Common myeloid progenitor, CD34-positive (primary cell): ENCODE measurements at regions not wholly inside any gene's neighbourhood (a gene's known extent, or its start where the extent isn't known, plus 50 kb on each side); places are given as distances from the start of the nearest gene placed in this dataset.
A peak's percentile ranks its signal among the peaks of the same experiment; 100 is the strongest.

ENCODE experiments used
- CTCF ChIA-PET: fragments of 350-600 bp; sonication (Branson Sonifier 250); formaldehyde crosslinking; loops from one replicate; lab custom pipeline; 2021; ENCODE audit warnings: antibody characterized with exemption; lab: Charles Lee
- POLR2A ChIA-PET: fragments of 350-600 bp; sonication (Branson Sonifier 250); formaldehyde crosslinking; loops from one replicate; lab custom pipeline; 2021; ENCODE audit warnings: antibody characterized with exemption; lab: Charles Lee
- DNase-seq, 3 donors: peaks; one replicate each; pipeline versions ENCODE4 v3.0.0 to v3.0.0-alpha.2; 2013
- H3K27ac ChIP-seq, 2 experiments: 1 replicate in 1 of 2; 2 replicates in 1 of 2; pipeline ENCODE4 v1.7.0; 2013; ENCODE audit warnings: inconsistent platforms in 2 of 2, low read length in 2 of 2, mild to moderate bottlenecking in 2 of 2, low read depth in 1 of 2, moderate library complexity in 1 of 2; ENCODE audit not compliant: severe bottlenecking in 2 of 2, insufficient read depth in 1 of 2, poor library complexity in 1 of 2
- H3K27me3 ChIP-seq, 5 experiments: replicated peaks in 2 of 5; 1 replicate in 3 of 5; 2 replicates in 2 of 5; pipeline versions ENCODE4 v1.6.1 to v1.7.0; 2013; ENCODE audit warnings: low read length in 4 of 5, mild to moderate bottlenecking in 2 of 5, moderate library complexity in 2 of 5, inconsistent platforms in 1 of 5; ENCODE audit not compliant: insufficient read depth in 5 of 5, control insufficient read depth in 4 of 5
- H3K36me3 ChIP-seq, 4 experiments: 1 replicate in 2 of 4; 2 replicates in 2 of 4; pipeline versions ENCODE4 v1.6.1 to v1.7.0; 2013; ENCODE audit warnings: low read length in 3 of 4, control low read depth in 1 of 4, mild to moderate bottlenecking in 1 of 4; ENCODE audit not compliant: control insufficient read depth in 4 of 4, insufficient read depth in 4 of 4
- H3K4me1 ChIP-seq, 4 experiments: 1 replicate in 3 of 4; 2 replicates in 1 of 4; pipeline versions ENCODE4 v1.6.1 to v1.7.1; 2013; ENCODE audit warnings: low read length in 3 of 4, mild to moderate bottlenecking in 3 of 4, control low read depth in 1 of 4, inconsistent platforms in 1 of 4, moderate library complexity in 1 of 4; ENCODE audit not compliant: control insufficient read depth in 4 of 4, insufficient read depth in 4 of 4; ENCODE audit errors: control extremely low read depth in 1 of 4
- H3K4me3 ChIP-seq, 7 experiments: 1 replicate in 4 of 7; 2 replicates in 3 of 7; pipeline versions ENCODE4 v1.5.1 to v1.7.0; 2013; ENCODE audit warnings: mild to moderate bottlenecking in 7 of 7, low read length in 6 of 7, moderate library complexity in 6 of 7, inconsistent platforms in 2 of 7, low read depth in 2 of 7, control low read depth in 1 of 7; ENCODE audit not compliant: insufficient read depth in 4 of 7, control insufficient read depth in 1 of 7; ENCODE audit errors: extremely low read depth in 1 of 7
- H3K9me3 ChIP-seq, 5 experiments: 1 replicate in 4 of 5; 2 replicates in 1 of 5; pipeline versions ENCODE4 v1.6.1 to v1.7.1; 2013; ENCODE audit warnings: low read length in 4 of 5, mild to moderate bottlenecking in 2 of 5, inconsistent platforms in 1 of 5, low read depth in 1 of 5, moderate library complexity in 1 of 5; ENCODE audit not compliant: control insufficient read depth in 4 of 5, insufficient read depth in 2 of 5; ENCODE audit errors: control extremely low read depth in 1 of 5
- WGBS: methylation state at CpG from one replicate; pipeline ENCODE4 v1.1.5; 2013; ENCODE audit not compliant: insufficient coverage; 5-methylcytosine and 5-hydroxymethylcytosine counted together

- ChIA-PET CTCF (no interaction called here), POLR2A (no interaction called here)
- Histone ChIP-seq H3K4me3 (no peak overlapping the region), H3K36me3 (no peaks in the 10 kb centered on the region), H3K9me3 (peaks cover 0 to 4% (median 3%) of the 10 kb centered on the region in 5 experiments), H3K27ac (no peak overlapping the region), H3K27me3 (peaks cover 0 to 4% (median 0%) of the 10 kb centered on the region in 5 experiments), H3K4me1 (no peaks in the 10 kb centered on the region)
- WGBS: 44% methylated on average over 1 of the region's 1 CpG
- no peak for DNase-seq
These were observed 164.7 kb downstream of the YTHDC2 start for GRCh38 chr5:113678202-113678601.

- Histone ChIP-seq H3K4me1 (no peaks in the 10 kb centered on the region), H3K27me3 (peaks cover 0 to 5% (median 0%) of the 10 kb centered on the region in 5 experiments), H3K36me3 (no peaks in the 10 kb centered on the region), H3K4me3 (no peak overlapping the region), H3K9me3 (peaks cover 0 to 3% (median under 1%) of the 10 kb centered on the region in 5 experiments), H3K27ac (no peak overlapping the region)
- ChIA-PET POLR2A (no interaction called here), CTCF (interaction anchor here (0.8 to 1.1 kb wide), 3 partner anchors 17 to 771 kb away, joined by 3 to 5 read pairs (median 3); no protein-coding TSS in a partner anchor)
- no CpG with 5 or more reads among the region's 7 CpGs for WGBS
- DNase-seq: peak; percentile 25 to 52 (median 52)
These were observed 165.6 kb downstream of the YTHDC2 start for GRCh38 chr5:113678924-113679575.

- no peak for DNase-seq
- H3K27ac ChIP-seq: no peak overlapping the region
- 73% methylated on average over 2 of the region's 2 CpGs for WGBS
- H3K4me3 ChIP-seq: no peak overlapping the region
- H3K9me3 ChIP-seq: no peaks in the 10 kb centered on the region
- no peaks in the 10 kb centered on the region for H3K4me1 ChIP-seq
- H3K36me3 ChIP-seq: no peaks in the 10 kb centered on the region
- H3K27me3 ChIP-seq: peaks cover 0 to 5% (median 0%) of the 10 kb centered on the region in 5 experiments
- POLR2A ChIA-PET: no interaction called here
- CTCF ChIA-PET: interaction anchor here (0.9 to 1.4 kb wide), 3 partner anchors 10 to 769 kb away, joined by 3 to 5 read pairs (median 3); no protein-coding TSS in a partner anchor
These were observed 167.0 kb downstream of the YTHDC2 start for GRCh38 chr5:113680534-113680933.

GRCh38 chr5:113682497-113683136 is 169.1 kb downstream of the YTHDC2 start:
- 85% methylated on average over 2 of the region's 7 CpGs for WGBS
- H3K9me3 ChIP-seq: no peaks in the 10 kb centered on the region
- no peaks in the 10 kb centered on the region for H3K36me3 ChIP-seq
- peaks cover 0 to 5% (median 2%) of the 10 kb centered on the region in 5 experiments for H3K27me3 ChIP-seq
- no peak for DNase-seq
- no peak overlapping the region for H3K27ac ChIP-seq
- H3K4me3 ChIP-seq: no peak overlapping the region
- ChIA-PET POLR2A (no interaction called here), CTCF (interaction anchor here (0.7 to 1.0 kb wide), 2 partner anchors 766 to 768 kb away, joined by 3 read pairs; no protein-coding TSS in a partner anchor)
- H3K4me1 ChIP-seq: no peaks in the 10 kb centered on the region

- Histone ChIP-seq H3K36me3 (no peaks in the 10 kb centered on the region), H3K9me3 (no peaks in the 10 kb centered on the region), H3K4me1 (no peaks in the 10 kb centered on the region), H3K27me3 (peaks cover 0 to 5% (median 2%) of the 10 kb centered on the region in 5 experiments), H3K27ac (no peak overlapping the region), H3K4me3 (no peak overlapping the region)
- ChIA-PET CTCF (interaction anchor here (1.0 kb wide), 1 partner anchor 767 kb away, joined by 3 read pairs; no protein-coding TSS in a partner anchor), POLR2A (no interaction called here)
- DNase-seq: no peak
- 97% methylated on average over 2 of the region's 2 CpGs for WGBS
These were observed 169.7 kb downstream of the YTHDC2 start for GRCh38 chr5:113683211-113683610.

GRCh38 chr5:113686599-113686998 is 173.1 kb downstream of the YTHDC2 start:
- DNase-seq: no peak
- ChIA-PET POLR2A (no interaction called here), CTCF (no interaction called here)
- Histone ChIP-seq H3K27me3 (peaks cover 3 to 6% (median 5%) of the 10 kb centered on the region in 5 experiments), H3K9me3 (no peaks in the 10 kb centered on the region), H3K4me1 (no peaks in the 10 kb centered on the region), H3K4me3 (no peak overlapping the region), H3K27ac (no peak overlapping the region), H3K36me3 (no peaks in the 10 kb centered on the region)
- WGBS: 94% methylated on average over 3 of the region's 3 CpGs

- no peak overlapping the region for H3K4me3 ChIP-seq
- no peaks in the 10 kb centered on the region for H3K9me3 ChIP-seq
- no peaks in the 10 kb centered on the region for H3K36me3 ChIP-seq
- POLR2A ChIA-PET: no interaction called here
- peaks cover 11 to 32% (median 14%) of the 10 kb centered on the region in 5 experiments for H3K27me3 ChIP-seq
- DNase-seq: no peak
- H3K4me1 ChIP-seq: no peaks in the 10 kb centered on the region
- H3K27ac ChIP-seq: no peak overlapping the region
- no CpG with 5 or more reads among the region's 1 CpG for WGBS
- CTCF ChIA-PET: no interaction called here
These were observed 176.2 kb downstream of the YTHDC2 start for GRCh38 chr5:113689647-113690046.
